ENCODE measurements at regions not wholly inside any gene's neighbourhood (a gene's known extent, or its start where the extent isn't known, plus 50 kb on each side); places are given as distances from the start of the nearest gene placed in this dataset.

- ChIA-PET CTCF (no interaction called here), POLR2A (no interaction called here)
- no peaks in the 10 kb centered on the region for H3K36me3 Mint-ChIP-seq (ENCODE audit: insufficient read depth, unreplicated experiment)
- H3K36me3 ChIP-seq (ENCODE audit: control insufficient read depth, insufficient read depth, low read length) = no peaks in the 10 kb centered on the region
- H3K4me1 ChIP-seq = no peaks in the 10 kb centered on the region
- H3K27me3 Mint-ChIP-seq (ENCODE audit: insufficient read depth, unreplicated experiment) = peaks cover 3% of the 10 kb centered on the region
- H3K9me3 ChIP-seq = no peaks in the 10 kb centered on the region
- no peak overlapping the region for H3K4me3 ChIP-seq (ENCODE audit: low read depth, low read length)
- intact Hi-C loops (cut with micrococcal nuclease; ENCODE audit: unreplicated experiment) = no loop called here
- H3K4me3 Mint-ChIP-seq (ENCODE audit: unreplicated experiment) = no peak overlapping the region
- TF ChIP-seq CTCF (IDR thresholded peaks at IDR 0.05; ENCODE audit: insufficient read depth in 1 of 2, low read depth in 1 of 2, low read length in 1 of 2, severe bottlenecking in 1 of 2, unreplicated experiment in 1 of 2) = no peak
- H3K27me3 ChIP-seq (replicated peaks; ENCODE audit: control insufficient read depth, insufficient read depth, low read length) = no peaks in the 10 kb centered on the region
- no peaks in the 10 kb centered on the region for H3K4me1 Mint-ChIP-seq (ENCODE audit: low read depth, unreplicated experiment)
- BruUV-seq (replicated peaks) = no TSS peak
- H3K9me3 Mint-ChIP-seq (ENCODE audit: unreplicated experiment) = no peaks in the 10 kb centered on the region
- no peak overlapping the region for H3K27ac Mint-ChIP-seq (ENCODE audit: unreplicated experiment)
- DNase-seq = no peak
Observed at GRCh38 chr3:68148447-68148846, 494.0 kb upstream of the SUCLG2 start.

- POLR2A ChIA-PET = no interaction called here
- Mint-ChIP-seq H3K9me3 (ENCODE audit: unreplicated experiment) (no peaks in the 10 kb centered on the region), H3K4me1 (ENCODE audit: low read depth, unreplicated experiment) (no peaks in the 10 kb centered on the region), H3K27me3 (ENCODE audit: insufficient read depth, unreplicated experiment) (peaks cover 5% of the 10 kb centered on the region), H3K36me3 (ENCODE audit: insufficient read depth, unreplicated experiment) (no peaks in the 10 kb centered on the region), H3K4me3 (ENCODE audit: unreplicated experiment) (no peak overlapping the region), H3K27ac (ENCODE audit: unreplicated experiment) (no peak overlapping the region)
- H3K36me3 ChIP-seq (ENCODE audit: control insufficient read depth, insufficient read depth, low read length) = no peaks in the 10 kb centered on the region
- H3K4me3 ChIP-seq (ENCODE audit: low read depth, low read length) = no peak overlapping the region
- no peak for TF ChIP-seq CTCF (IDR thresholded peaks at IDR 0.05; ENCODE audit: insufficient read depth in 1 of 2, low read depth in 1 of 2, low read length in 1 of 2, severe bottlenecking in 1 of 2, unreplicated experiment in 1 of 2)
- CTCF ChIA-PET = no interaction called here
- no peaks in the 10 kb centered on the region for H3K9me3 ChIP-seq
- no peaks in the 10 kb centered on the region for H3K27me3 ChIP-seq (replicated peaks; ENCODE audit: control insufficient read depth, insufficient read depth, low read length)
- DNase-seq = no peak
- H3K4me1 ChIP-seq = no peaks in the 10 kb centered on the region
- BruUV-seq (replicated peaks) = no TSS peak
- intact Hi-C loops (cut with micrococcal nuclease; ENCODE audit: unreplicated experiment) = no loop called here
Observed at GRCh38 chr3:68142441-68142840, 488.0 kb upstream of the SUCLG2 start.

- no TSS peak for BruUV-seq (replicated peaks)
- Histone ChIP-seq H3K4me1 (no peaks in the 10 kb centered on the region), H3K36me3 (ENCODE audit: control insufficient read depth, insufficient read depth, low read length) (no peaks in the 10 kb centered on the region), H3K4me3 (ENCODE audit: low read depth, low read length) (no peak overlapping the region), H3K27me3 (replicated peaks; ENCODE audit: control insufficient read depth, insufficient read depth, low read length) (no peaks in the 10 kb centered on the region), H3K9me3 (no peaks in the 10 kb centered on the region)
- Mint-ChIP-seq H3K9me3 (ENCODE audit: unreplicated experiment) (no peaks in the 10 kb centered on the region), H3K27me3 (ENCODE audit: insufficient read depth, unreplicated experiment) (peaks cover 5% of the 10 kb centered on the region), H3K4me3 (ENCODE audit: unreplicated experiment) (no peak overlapping the region), H3K36me3 (ENCODE audit: insufficient read depth, unreplicated experiment) (no peaks in the 10 kb centered on the region), H3K27ac (ENCODE audit: unreplicated experiment) (no peak overlapping the region), H3K4me1 (ENCODE audit: low read depth, unreplicated experiment) (no peaks in the 10 kb centered on the region)
- CTCF ChIA-PET = no interaction called here
- intact Hi-C loops (cut with micrococcal nuclease; ENCODE audit: unreplicated experiment) = no loop called here
- TF ChIP-seq CTCF (IDR thresholded peaks at IDR 0.05; ENCODE audit: insufficient read depth in 1 of 2, low read depth in 1 of 2, low read length in 1 of 2, severe bottlenecking in 1 of 2, unreplicated experiment in 1 of 2) = no peak
- POLR2A ChIA-PET = no interaction called here
- no peak for DNase-seq
Observed at GRCh38 chr3:68139897-68140296, 485.5 kb upstream of the SUCLG2 start.
